HUES48 (cell line): ENCODE measurements at regions not wholly inside any gene's neighbourhood (a gene's known extent, or its start where the extent isn't known, plus 50 kb on each side); places are given as distances from the start of the nearest gene placed in this dataset.
A peak's percentile ranks its signal among the peaks of the same experiment; 100 is the strongest.

Experiments used
- H3K27ac ChIP-seq: one replicate; pipeline ENCODE4 v1.7.0; 2013; ENCODE audit warnings: low read depth, low read length, inconsistent platforms
- H3K27me3 ChIP-seq: 2 replicates; pipeline ENCODE4 v1.6.1; 2013; ENCODE audit warnings: mild to moderate bottlenecking, low read length; ENCODE audit not compliant: control insufficient read depth, insufficient read depth
- H3K36me3 ChIP-seq: 2 replicates; pipeline ENCODE4 v1.6.1; 2013; ENCODE audit warnings: low read length; ENCODE audit not compliant: control insufficient read depth, insufficient read depth
- H3K4me1 ChIP-seq: 2 replicates; pipeline ENCODE4 v1.6.1; 2013; ENCODE audit warnings: mild to moderate bottlenecking, low read length; ENCODE audit not compliant: control insufficient read depth, insufficient read depth
- H3K4me3 ChIP-seq: 2 replicates; pipeline ENCODE4 v1.5.1; 2013; ENCODE audit warnings: mild to moderate bottlenecking, low read depth, low read length
- H3K9ac ChIP-seq: 2 replicates; pipeline ENCODE4 v1.6.1; 2013; ENCODE audit warnings: mild to moderate bottlenecking, low read depth, low read length, moderate library complexity
- H3K9me3 ChIP-seq: 2 replicates; pipeline ENCODE4 v1.6.1; 2013; ENCODE audit warnings: low read length; ENCODE audit not compliant: control insufficient read depth, insufficient read depth

DNA sequence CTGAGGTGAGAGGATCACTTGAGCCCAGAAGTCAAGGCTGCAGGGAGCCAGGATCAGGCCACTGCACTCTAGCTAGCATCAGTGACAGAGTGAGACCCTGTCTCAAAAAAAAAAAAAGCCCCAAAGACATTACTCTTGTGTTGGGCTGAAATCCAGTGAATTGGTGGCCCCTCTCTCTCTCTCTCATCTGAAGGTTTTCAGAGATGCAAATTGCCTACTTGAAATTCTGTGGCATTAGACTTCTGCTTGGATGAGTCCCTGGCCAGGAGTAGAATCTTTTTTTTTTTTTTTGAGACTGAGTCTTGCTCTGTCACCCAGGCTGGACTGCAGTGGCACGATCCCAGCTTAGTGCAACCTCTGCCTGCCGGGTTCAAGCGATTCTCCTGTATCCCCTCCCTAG, 112.0 kb upstream of the ATF7IP start:
- Histone ChIP-seq H3K27ac (no peak overlapping the region), H3K27me3 (no peaks in the 10 kb centered on the region), H3K9ac (no peak overlapping the region), H3K36me3 (no peaks in the 10 kb centered on the region), H3K9me3 (no peaks in the 10 kb centered on the region), H3K4me3 (no peak overlapping the region), H3K4me1 (peaks cover 24% of the 10 kb centered on the region)

DNA sequence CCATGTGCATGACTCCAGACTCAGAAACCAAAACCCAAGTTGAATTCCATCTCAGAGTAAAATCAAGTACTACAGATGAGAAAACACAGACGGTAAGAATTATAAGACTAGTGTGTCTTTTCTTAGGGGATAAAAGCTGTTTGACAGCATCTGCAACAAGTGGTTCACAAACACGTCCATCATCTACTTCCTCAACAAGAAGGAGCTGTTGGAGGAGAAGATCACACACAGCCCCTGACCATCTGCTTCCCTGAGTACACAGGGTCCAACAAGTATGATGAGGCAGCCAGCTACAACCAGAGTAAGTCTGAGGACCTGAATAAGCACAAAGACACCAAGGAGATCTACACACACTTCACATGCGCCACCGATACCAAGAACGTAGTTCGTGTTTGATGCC, 110.7 kb upstream of the ATF7IP start:
- no peak overlapping the region for H3K27ac ChIP-seq
- H3K4me1 ChIP-seq, result peaks cover 29% of the 10 kb centered on the region
- no peaks in the 10 kb centered on the region; the same call in 1 of the 2 replicates for H3K9me3 ChIP-seq
- H3K4me3 ChIP-seq, result no peak overlapping the region
- H3K27me3 ChIP-seq, result no peaks in the 10 kb centered on the region
- H3K9ac ChIP-seq, result no peak overlapping the region
- no peaks in the 10 kb centered on the region for H3K36me3 ChIP-seq

DNA sequence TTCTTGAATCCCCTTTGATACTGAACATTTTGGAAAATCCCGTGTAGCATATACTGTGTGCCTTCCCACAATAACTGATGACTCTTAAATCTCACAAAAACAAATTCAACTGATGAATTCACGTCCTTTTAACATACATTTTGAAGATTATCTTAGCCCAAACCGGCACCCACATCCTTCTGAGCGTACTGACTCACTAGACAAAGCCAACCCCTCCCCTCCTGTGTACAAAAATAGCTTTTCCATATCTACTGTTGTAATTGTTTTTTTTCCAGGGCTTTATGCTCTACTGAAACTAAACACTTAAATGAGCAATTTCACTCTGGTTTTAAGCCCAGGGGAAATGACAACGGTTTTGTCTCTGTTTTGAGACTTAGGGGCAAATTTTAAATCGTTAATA, 109.4 kb upstream of the ATF7IP start:
- H3K27me3 ChIP-seq, result no peaks in the 10 kb centered on the region
- no peaks in the 10 kb centered on the region; the same call in 1 of the 2 replicates for H3K9me3 ChIP-seq
- H3K36me3 ChIP-seq, result no peaks in the 10 kb centered on the region
- H3K4me1 ChIP-seq, result peaks cover 40% of the 10 kb centered on the region
- H3K4me3 ChIP-seq, result no peak overlapping the region
- no peak overlapping the region for H3K9ac ChIP-seq
- H3K27ac ChIP-seq, result no peak overlapping the region

- Histone ChIP-seq H3K9ac (peak overlapping the region; percentile 76), H3K9me3 (no peaks in the 10 kb centered on the region; the same call in 1 of the 2 replicates), H3K36me3 (no peaks in the 10 kb centered on the region), H3K4me1 (peaks cover 43% of the 10 kb centered on the region), H3K27ac (peak overlapping the region; percentile 98), H3K27me3 (no peaks in the 10 kb centered on the region), H3K4me3 (peak overlapping the region; percentile 22)
Measured at GRCh38 chr12:14256555-14257169, 108.8 kb upstream of the ATF7IP start.

DNA sequence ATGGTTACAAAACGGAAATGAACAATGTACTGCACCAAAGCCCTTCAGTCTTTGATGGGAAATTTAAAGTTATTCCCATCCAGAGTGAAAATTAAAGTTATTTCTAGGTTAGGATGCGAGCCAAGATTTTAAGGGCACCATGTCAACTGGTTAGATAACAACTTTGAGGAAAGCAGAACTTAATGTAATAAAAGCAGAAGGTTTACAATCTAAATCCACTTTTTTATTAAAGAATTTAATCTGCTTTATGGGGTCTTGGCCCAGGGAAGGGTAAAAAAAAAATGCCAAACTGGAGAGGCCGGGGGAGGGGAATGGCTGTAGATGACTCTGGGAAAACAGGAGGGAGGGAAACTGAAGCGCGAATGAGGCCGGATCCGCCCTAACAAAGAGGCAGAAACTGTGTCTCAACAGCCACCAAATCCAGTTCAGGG, 108.2 kb upstream of the ATF7IP start:
- peaks cover 47% of the 10 kb centered on the region for H3K4me1 ChIP-seq
- peak overlapping the region; percentile 76 for H3K9ac ChIP-seq
- peak overlapping the region; percentile 98 for H3K27ac ChIP-seq
- no peaks in the 10 kb centered on the region for H3K27me3 ChIP-seq
- H3K4me3 ChIP-seq, result peak overlapping the region; percentile 22
- no peaks in the 10 kb centered on the region for H3K36me3 ChIP-seq
- H3K9me3 ChIP-seq, result no peaks in the 10 kb centered on the region; the same call in 1 of the 2 replicates

- Histone ChIP-seq H3K4me1 (peaks cover 53% of the 10 kb centered on the region), H3K27ac (peak overlapping the region; percentile 98), H3K36me3 (no peaks in the 10 kb centered on the region), H3K9ac (peak overlapping the region; percentile 42), H3K27me3 (no peaks in the 10 kb centered on the region), H3K9me3 (no peaks in the 10 kb centered on the region; the same call in 1 of the 2 replicates), H3K4me3 (peak overlapping the region; percentile 25)
Measured at GRCh38 chr12:14257734-14258574, 107.5 kb upstream of the ATF7IP start.

- Histone ChIP-seq H3K9me3 (no peaks in the 10 kb centered on the region; the same call in 1 of the 2 replicates), H3K9ac (peak overlapping the region; percentile 42), H3K4me1 (peaks cover 53% of the 10 kb centered on the region), H3K27me3 (no peaks in the 10 kb centered on the region), H3K36me3 (no peaks in the 10 kb centered on the region), H3K4me3 (no peak overlapping the region), H3K27ac (peak overlapping the region; percentile 98)
Measured at GRCh38 chr12:14258575-14258940, 106.9 kb upstream of the ATF7IP start.

DNA sequence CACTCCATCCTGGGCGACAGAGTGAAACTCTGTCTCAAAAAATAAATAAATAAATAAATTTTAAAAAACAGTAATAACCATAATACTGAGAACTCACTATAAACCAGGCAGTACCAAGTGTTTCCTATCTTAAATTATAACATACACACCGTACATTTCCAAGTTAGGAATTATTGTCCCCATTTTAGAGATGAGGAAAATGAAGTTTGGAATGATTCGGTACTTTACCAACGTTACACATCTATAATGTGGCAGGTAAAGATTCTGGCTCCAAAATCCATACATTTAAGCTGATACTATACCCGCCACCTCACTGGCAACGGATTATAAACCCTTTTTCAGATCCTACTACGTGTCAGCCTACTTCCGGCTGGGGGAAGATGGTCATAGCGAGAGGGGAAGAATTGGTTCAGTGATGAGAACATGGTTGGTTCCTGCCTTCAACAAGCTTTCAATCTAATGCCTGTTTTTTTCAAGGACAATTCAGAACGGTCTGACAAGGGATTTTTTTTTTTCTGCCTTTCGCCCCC, 105.9 kb upstream of the ATF7IP start:
- H3K9me3 ChIP-seq, result peaks cover 5% of the 10 kb centered on the region
- H3K9ac ChIP-seq, result no peak overlapping the region; the same call in 1 of the 2 replicates
- H3K4me3 ChIP-seq, result no peak overlapping the region
- no peaks in the 10 kb centered on the region for H3K27me3 ChIP-seq
- H3K27ac ChIP-seq, result peak overlapping the region; percentile 95
- H3K4me1 ChIP-seq, result peaks cover 53% of the 10 kb centered on the region
- no peaks in the 10 kb centered on the region for H3K36me3 ChIP-seq

DNA sequence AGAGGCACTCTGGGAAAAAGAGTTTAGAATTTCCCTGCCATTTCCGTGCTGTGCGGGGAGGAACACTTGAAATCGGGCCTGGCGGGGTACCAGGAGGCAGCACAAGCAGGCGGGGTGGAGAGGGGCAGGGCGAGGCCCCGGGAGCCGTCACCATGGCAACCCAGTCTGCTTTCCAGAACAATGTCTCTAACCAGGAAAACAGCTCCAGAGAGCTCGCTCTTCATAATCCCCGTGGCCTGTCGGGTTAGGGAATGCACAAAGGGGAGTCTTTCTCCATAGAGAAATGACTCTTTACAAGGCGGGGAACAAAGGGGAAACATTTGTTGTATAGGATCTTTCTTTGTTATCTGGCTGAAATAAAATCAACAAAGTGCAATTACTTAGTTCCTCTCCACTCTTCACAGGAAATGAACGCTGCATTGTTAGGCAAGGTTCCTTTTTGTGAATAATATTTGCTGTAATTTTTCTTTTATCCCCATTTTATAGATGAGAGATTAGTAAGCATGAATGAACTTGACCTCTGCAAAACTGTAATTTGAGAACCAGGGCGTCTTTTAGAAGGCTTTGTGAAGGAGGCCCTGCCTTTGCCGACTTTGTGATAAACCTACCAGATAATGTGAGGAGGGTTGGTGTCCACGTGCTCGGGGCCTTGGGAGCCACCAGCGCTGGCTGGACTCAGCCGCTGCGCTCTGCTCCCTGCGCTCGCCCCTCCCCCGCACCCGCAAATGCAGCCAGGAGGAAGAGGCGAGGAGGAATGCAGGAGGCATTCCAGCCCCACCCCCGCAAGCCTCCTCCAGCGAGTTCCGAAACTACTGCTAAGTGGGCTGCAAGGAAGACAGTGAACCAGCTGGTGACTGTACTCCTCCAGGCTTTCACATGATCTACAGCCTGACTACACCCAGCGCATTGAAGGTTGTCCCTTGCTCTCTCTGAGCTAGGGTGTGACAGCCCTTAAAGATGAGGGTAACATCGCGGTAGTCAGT, 105.2 kb upstream of the ATF7IP start:
- peak overlapping the region; percentile 40 for H3K4me3 ChIP-seq
- H3K4me1 ChIP-seq, result peaks cover 53% of the 10 kb centered on the region
- H3K27me3 ChIP-seq, result no peaks in the 10 kb centered on the region
- H3K9me3 ChIP-seq, result peaks cover 10% of the 10 kb centered on the region
- peak overlapping the region; percentile 95 for H3K27ac ChIP-seq
- H3K36me3 ChIP-seq, result no peaks in the 10 kb centered on the region
- peak overlapping the region; percentile 83 for H3K9ac ChIP-seq

- Histone ChIP-seq H3K27me3 (no peaks in the 10 kb centered on the region), H3K9ac (peak overlapping the region; percentile 68), H3K36me3 (no peaks in the 10 kb centered on the region), H3K9me3 (peaks cover 10% of the 10 kb centered on the region), H3K4me3 (peak overlapping the region; percentile 40), H3K4me1 (peaks cover 51% of the 10 kb centered on the region), H3K27ac (peak overlapping the region; percentile 95)
Measured at GRCh38 chr12:14261096-14261495, 104.4 kb upstream of the ATF7IP start.
